C4-2B (cell line): ENCODE measurements at regions not wholly inside any gene's neighbourhood (a gene's known extent, or its start where the extent isn't known, plus 50 kb on each side); places are given as distances from the start of the nearest gene placed in this dataset.

ENCODE experiments used
- ZFX ChIP-seq: fragments of 450-650 bp; IDR thresholded peaks from 2 replicates; pipeline ENCODE4 v1.6.1; 2017
- TF ChIP-seq, protein P1 (sequence below): fragments of 450-650 bp; conservative IDR thresholded peaks from 2 replicates; pipeline ENCODE4 v1.5.1; 2017; ENCODE audit warnings: mild to moderate bottlenecking

DNA sequence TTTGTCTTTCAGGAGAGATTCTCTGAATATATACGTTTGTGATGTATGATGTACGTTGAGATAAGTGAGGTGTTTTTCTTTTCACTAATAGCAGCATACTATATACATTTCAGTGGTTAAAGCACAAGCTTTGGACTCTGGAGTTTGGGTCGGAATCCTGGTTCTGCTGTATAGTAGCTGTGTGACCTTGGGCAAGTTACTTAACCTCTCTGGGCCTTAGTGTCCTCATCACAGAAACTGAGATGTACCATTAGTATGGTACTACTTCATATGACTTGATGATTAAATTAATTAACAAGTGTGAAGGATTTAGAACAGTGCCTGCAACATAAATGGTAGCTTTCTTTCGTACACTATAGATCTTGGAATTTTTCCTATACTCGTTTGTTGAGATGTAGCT lies 258.7 kb downstream of the CDCA7 start:
- TF ChIP-seq, protein P1, sequence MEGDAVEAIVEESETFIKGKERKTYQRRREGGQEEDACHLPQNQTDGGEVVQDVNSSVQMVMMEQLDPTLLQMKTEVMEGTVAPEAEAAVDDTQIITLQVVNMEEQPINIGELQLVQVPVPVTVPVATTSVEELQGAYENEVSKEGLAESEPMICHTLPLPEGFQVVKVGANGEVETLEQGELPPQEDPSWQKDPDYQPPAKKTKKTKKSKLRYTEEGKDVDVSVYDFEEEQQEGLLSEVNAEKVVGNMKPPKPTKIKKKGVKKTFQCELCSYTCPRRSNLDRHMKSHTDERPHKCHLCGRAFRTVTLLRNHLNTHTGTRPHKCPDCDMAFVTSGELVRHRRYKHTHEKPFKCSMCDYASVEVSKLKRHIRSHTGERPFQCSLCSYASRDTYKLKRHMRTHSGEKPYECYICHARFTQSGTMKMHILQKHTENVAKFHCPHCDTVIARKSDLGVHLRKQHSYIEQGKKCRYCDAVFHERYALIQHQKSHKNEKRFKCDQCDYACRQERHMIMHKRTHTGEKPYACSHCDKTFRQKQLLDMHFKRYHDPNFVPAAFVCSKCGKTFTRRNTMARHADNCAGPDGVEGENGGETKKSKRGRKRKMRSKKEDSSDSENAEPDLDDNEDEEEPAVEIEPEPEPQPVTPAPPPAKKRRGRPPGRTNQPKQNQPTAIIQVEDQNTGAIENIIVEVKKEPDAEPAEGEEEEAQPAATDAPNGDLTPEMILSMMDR = no peak
- no peak for TF ChIP-seq ZFX
